WI38 (cell line): ENCODE measurements at regions not wholly inside any gene's neighbourhood (a gene's known extent, or its start where the extent isn't known, plus 50 kb on each side); places are given as distances from the start of the nearest gene placed in this dataset.
"Not testable (repeated sequence)": the region's sequence is repeated elsewhere in the genome, so short reads cannot be mapped to it uniquely, and the experiment has no call there.

Source experiments
- H3K4me3 ChIP-seq: 2 replicates; pipeline ENCODE4 v1.5.1; 2011; ENCODE audit warnings: low read depth, mild to moderate bottlenecking, control low read depth, low read length
- CTCF ChIP-seq: IDR thresholded peaks from 2 replicates; pipeline ENCODE4 v1.5.1; 2012; ENCODE audit warnings: low read depth, mild to moderate bottlenecking, control low read depth, low read length

GRCh38 chr14:89564286-89564957 lies 147.4 kb upstream of the FOXN3 start:
- no peak for TF ChIP-seq CTCF
- no peak overlapping the region for H3K4me3 ChIP-seq

- TF ChIP-seq CTCF: no peak
- no peak overlapping the region for H3K4me3 ChIP-seq
These were observed 146.4 kb upstream of the FOXN3 start for GRCh38 chr14:89563471-89563870.

- no peak for TF ChIP-seq CTCF
- H3K4me3 ChIP-seq: no peak overlapping the region
These were observed 134.9 kb upstream of the FOXN3 start for GRCh38 chr14:89551955-89552354.

- TF ChIP-seq CTCF: no peak
- H3K4me3 ChIP-seq: no peak overlapping the region
These were observed 134.4 kb upstream of the FOXN3 start for GRCh38 chr14:89551432-89551831.

- H3K4me3 ChIP-seq: no peak overlapping the region
- no peak for TF ChIP-seq CTCF
These were observed 133.8 kb upstream of the FOXN3 start for GRCh38 chr14:89550821-89551220.

GRCh38 chr14:89549381-89550125 lies 132.5 kb upstream of the FOXN3 start:
- H3K4me3 ChIP-seq: no peak overlapping the region
- no peak for TF ChIP-seq CTCF

GRCh38 chr14:89547047-89547446 lies 130.0 kb upstream of the FOXN3 start:
- H3K4me3 ChIP-seq: not testable (repeated sequence)
